ENCODE measurements at regions not wholly inside any gene's neighbourhood (a gene's known extent, or its start where the extent isn't known, plus 50 kb on each side); places are given as distances from the start of the nearest gene placed in this dataset.
A peak's percentile ranks its signal among the peaks of the same experiment; 100 is the strongest.

DNA sequence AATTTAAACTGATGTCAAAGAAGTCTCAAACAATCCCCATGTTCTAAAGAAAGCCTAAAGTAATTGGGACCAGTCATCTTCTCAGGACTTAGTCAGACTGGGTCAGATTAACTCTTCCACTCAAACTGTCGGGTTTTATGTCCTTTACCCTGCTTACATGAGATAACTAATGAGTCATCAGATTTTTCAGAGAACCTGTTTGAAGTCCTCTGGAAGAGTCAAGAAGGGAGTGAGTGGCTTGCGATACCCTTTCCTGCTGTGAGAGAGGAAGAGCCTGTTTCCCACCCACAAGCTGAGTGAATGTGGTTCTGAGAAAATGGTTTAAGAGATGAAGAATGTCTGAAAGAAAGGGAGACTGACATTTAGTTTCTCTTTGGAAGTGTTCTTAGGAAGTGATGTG lies 1866.7 kb upstream of the C9orf72 start:
- intact Hi-C loops (cut with micrococcal nuclease; ENCODE audit: unreplicated experiment): no loop called here
- H2AFZ ChIP-seq (ENCODE audit: low read length): no peak overlapping the region
- no peak for ATAC-seq
- H3K9ac ChIP-seq (ENCODE audit: insufficient read depth, low read depth, low read length): no peak overlapping the region
- FAIRE-seq: no peak
- ChIA-PET CTCF (ENCODE audit: low intra/inter-chr PET ratio, low total read pairs) (no interaction called here), POLR2A (no interaction called here)
- no peak overlapping the region for H3K27ac ChIP-seq (ENCODE audit: extremely low read length, insufficient read depth, low read length)
- H3K4me3 ChIP-seq (replicated peaks in 1 of 3; ENCODE audit: insufficient read depth in 1 of 3, low read depth in 2 of 3, low read length in 3 of 3): no peak overlapping the region
- no peak overlapping the region for H3K4me2 ChIP-seq (ENCODE audit: low read depth, low read length)
- H3K36me3 ChIP-seq (replicated peaks in 1 of 2; ENCODE audit: control insufficient read depth in 1 of 2, insufficient read depth in 2 of 2, low read length in 2 of 2): no peaks in the 10 kb centered on the region
- 0% methylated on average over 2 of the region's 2 CpGs for WGBS (ENCODE audit: low lambda C conversion rate)
- TF ChIP-seq SIN3B (IDR thresholded peaks at IDR 0.05; ENCODE audit: low read length) (no peak), MAFK (conservative IDR thresholded peaks at IDR 0.05 in 1 of 2, IDR thresholded peaks at IDR 0.05 in 1 of 2; ENCODE audit: low read length in 2 of 2) (peak; percentile 4 to 16; a peak in 1 of 4 replicates), MAFF (IDR thresholded peaks at IDR 0.05; ENCODE audit: low read depth, low read length) (0 out of 2 replicates have a peak, but pooled peaks have one; percentile 10)
- no peaks in the 10 kb centered on the region for H3K4me1 ChIP-seq (ENCODE audit: insufficient read depth, low read length)
- H3K9me3 ChIP-seq (ENCODE audit: low read length): no peaks in the 10 kb centered on the region
- in situ Hi-C loops (cut with HindIII; ENCODE audit: extremely low pct_ligation_motif_present, low pct_unique_long_range_greater_than_20kb): no loop called here
- no peaks in the 10 kb centered on the region for H3K27me3 ChIP-seq (ENCODE audit: control insufficient read depth in 1 of 2, insufficient read depth in 2 of 2, low read length in 2 of 2)
- no TSS peak for BruUV-seq (replicated peaks)
- H3K79me2 ChIP-seq (ENCODE audit: insufficient read depth, low read length): no peaks in the 10 kb centered on the region
- no peaks in the 10 kb centered on the region for H4K20me1 ChIP-seq (ENCODE audit: insufficient read depth, low read length)
- DNase-seq (ENCODE audit: low spot score): no peak

DNA sequence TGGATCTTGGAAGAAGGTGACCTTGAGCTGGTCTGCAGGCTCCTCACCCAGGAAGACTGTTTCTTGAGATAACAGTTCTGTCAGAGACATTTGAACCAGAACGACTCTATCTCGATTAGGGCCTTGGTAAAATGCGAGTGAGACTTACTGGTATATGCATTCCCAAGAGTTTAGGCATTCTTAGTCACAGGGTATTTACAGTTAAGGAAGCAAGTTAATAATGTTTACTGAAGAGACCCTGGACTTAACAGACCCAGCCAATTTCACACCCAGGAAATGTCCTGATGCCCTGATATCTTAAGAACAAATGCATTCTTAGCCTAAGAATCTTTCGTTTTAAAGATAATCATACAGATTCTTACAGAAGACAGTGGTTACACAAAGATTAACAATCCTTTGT lies 1867.2 kb upstream of the C9orf72 start:
- H4K20me1 ChIP-seq (ENCODE audit: insufficient read depth, low read length): no peaks in the 10 kb centered on the region
- no peaks in the 10 kb centered on the region for H3K36me3 ChIP-seq (replicated peaks in 1 of 2; ENCODE audit: control insufficient read depth in 1 of 2, insufficient read depth in 2 of 2, low read length in 2 of 2)
- intact Hi-C loops (cut with micrococcal nuclease; ENCODE audit: unreplicated experiment) (no loop called here), in situ Hi-C loops (cut with HindIII; ENCODE audit: extremely low pct_ligation_motif_present, low pct_unique_long_range_greater_than_20kb) (no loop called here)
- no peak for ATAC-seq
- no peak overlapping the region for H3K4me2 ChIP-seq (ENCODE audit: low read depth, low read length)
- no peak overlapping the region for H2AFZ ChIP-seq (ENCODE audit: low read length)
- 0% methylated on average over 4 of the region's 4 CpGs for WGBS (ENCODE audit: low lambda C conversion rate)
- H3K79me2 ChIP-seq (ENCODE audit: insufficient read depth, low read length): no peaks in the 10 kb centered on the region
- BruUV-seq (replicated peaks): no TSS peak
- DNase-seq (ENCODE audit: low spot score): no peak
- no peak overlapping the region for H3K9ac ChIP-seq (ENCODE audit: insufficient read depth, low read depth, low read length)
- ChIA-PET CTCF (ENCODE audit: low intra/inter-chr PET ratio, low total read pairs) (no interaction called here), POLR2A (no interaction called here)
- no peaks in the 10 kb centered on the region for H3K27me3 ChIP-seq (ENCODE audit: control insufficient read depth in 1 of 2, insufficient read depth in 2 of 2, low read length in 2 of 2)
- H3K4me3 ChIP-seq (replicated peaks in 1 of 3; ENCODE audit: insufficient read depth in 1 of 3, low read depth in 2 of 3, low read length in 3 of 3): no peak overlapping the region
- no peak for FAIRE-seq
- no peak overlapping the region for H3K27ac ChIP-seq (ENCODE audit: extremely low read length, insufficient read depth, low read length)
- H3K9me3 ChIP-seq (ENCODE audit: low read length): no peaks in the 10 kb centered on the region
- H3K4me1 ChIP-seq (ENCODE audit: insufficient read depth, low read length): no peaks in the 10 kb centered on the region
- TF ChIP-seq ZNF143 (CRISPR knock-in tag; IDR thresholded peaks at IDR 0.05): no peak
- TF ChIP-seq RBAK (CRISPR knock-in tag; IDR thresholded peaks at IDR 0.05): no peak
- no peak for TF ChIP-seq NR2C2 (CRISPR knock-in tag; IDR thresholded peaks at IDR 0.05; ENCODE audit: borderline replicate concordance)
- TF ChIP-seq FOXM1 (CRISPR knock-in tag; IDR thresholded peaks at IDR 0.05): no peak
- TF ChIP-seq, protein P1, sequence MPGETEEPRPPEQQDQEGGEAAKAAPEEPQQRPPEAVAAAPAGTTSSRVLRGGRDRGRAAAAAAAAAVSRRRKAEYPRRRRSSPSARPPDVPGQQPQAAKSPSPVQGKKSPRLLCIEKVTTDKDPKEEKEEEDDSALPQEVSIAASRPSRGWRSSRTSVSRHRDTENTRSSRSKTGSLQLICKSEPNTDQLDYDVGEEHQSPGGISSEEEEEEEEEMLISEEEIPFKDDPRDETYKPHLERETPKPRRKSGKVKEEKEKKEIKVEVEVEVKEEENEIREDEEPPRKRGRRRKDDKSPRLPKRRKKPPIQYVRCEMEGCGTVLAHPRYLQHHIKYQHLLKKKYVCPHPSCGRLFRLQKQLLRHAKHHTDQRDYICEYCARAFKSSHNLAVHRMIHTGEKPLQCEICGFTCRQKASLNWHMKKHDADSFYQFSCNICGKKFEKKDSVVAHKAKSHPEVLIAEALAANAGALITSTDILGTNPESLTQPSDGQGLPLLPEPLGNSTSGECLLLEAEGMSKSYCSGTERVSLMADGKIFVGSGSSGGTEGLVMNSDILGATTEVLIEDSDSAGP (CRISPR knock-in tag; IDR thresholded peaks at IDR 0.05; ENCODE audit: borderline replicate concordance): no peak
- TF ChIP-seq, protein P2, sequence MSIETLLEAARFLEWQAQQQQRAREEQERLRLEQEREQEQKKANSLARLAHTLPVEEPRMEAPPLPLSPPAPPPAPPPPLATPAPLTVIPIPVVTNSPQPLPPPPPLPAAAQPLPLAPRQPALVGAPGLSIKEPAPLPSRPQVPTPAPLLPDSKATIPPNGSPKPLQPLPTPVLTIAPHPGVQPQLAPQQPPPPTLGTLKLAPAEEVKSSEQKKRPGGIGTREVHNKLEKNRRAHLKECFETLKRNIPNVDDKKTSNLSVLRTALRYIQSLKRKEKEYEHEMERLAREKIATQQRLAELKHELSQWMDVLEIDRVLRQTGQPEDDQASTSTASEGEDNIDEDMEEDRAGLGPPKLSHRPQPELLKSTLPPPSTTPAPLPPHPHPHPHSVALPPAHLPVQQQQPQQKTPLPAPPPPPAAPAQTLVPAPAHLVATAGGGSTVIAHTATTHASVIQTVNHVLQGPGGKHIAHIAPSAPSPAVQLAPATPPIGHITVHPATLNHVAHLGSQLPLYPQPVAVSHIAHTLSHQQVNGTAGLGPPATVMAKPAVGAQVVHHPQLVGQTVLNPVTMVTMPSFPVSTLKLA (IDR thresholded peaks at IDR 0.05): no peak
- no peak for TF ChIP-seq ETV6 (CRISPR knock-in tag; conservative IDR thresholded peaks at IDR 0.05)
- no peak for TF ChIP-seq ZNF839 (CRISPR knock-in tag; IDR thresholded peaks at IDR 0.05; ENCODE audit: borderline replicate concordance)
- TF ChIP-seq ZC3H4 (CRISPR knock-in tag; IDR thresholded peaks at IDR 0.05; ENCODE audit: borderline replicate concordance): no peak
- no peak for TF ChIP-seq ZNF629 (CRISPR knock-in tag; conservative IDR thresholded peaks at IDR 0.05)
- TF ChIP-seq, protein P3, sequence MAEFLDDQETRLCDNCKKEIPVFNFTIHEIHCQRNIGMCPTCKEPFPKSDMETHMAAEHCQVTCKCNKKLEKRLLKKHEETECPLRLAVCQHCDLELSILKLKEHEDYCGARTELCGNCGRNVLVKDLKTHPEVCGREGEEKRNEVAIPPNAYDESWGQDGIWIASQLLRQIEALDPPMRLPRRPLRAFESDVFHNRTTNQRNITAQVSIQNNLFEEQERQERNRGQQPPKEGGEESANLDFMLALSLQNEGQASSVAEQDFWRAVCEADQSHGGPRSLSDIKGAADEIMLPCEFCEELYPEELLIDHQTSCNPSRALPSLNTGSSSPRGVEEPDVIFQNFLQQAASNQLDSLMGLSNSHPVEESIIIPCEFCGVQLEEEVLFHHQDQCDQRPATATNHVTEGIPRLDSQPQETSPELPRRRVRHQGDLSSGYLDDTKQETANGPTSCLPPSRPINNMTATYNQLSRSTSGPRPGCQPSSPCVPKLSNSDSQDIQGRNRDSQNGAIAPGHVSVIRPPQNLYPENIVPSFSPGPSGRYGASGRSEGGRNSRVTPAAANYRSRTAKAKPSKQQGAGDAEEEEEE (CRISPR knock-in tag; IDR thresholded peaks at IDR 0.05; ENCODE audit: borderline replicate concordance): no peak
- TF ChIP-seq, protein P4, sequence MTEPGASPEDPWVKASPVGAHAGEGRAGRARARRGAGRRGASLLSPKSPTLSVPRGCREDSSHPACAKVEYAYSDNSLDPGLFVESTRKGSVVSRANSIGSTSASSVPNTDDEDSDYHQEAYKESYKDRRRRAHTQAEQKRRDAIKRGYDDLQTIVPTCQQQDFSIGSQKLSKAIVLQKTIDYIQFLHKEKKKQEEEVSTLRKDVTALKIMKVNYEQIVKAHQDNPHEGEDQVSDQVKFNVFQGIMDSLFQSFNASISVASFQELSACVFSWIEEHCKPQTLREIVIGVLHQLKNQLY (CRISPR knock-in tag; IDR thresholded peaks at IDR 0.05): no peak
